22Rv1 (cell line): ENCODE measurements at regions not wholly inside any gene's neighbourhood (a gene's known extent, or its start where the extent isn't known, plus 50 kb on each side); places are given as distances from the start of the nearest gene placed in this dataset.

ENCODE experiments used
- H3K27ac ChIP-seq: fragments of 450-650 bp; 2 replicates; pipeline ENCODE4 v1.5.1; 2017
- CTCF ChIP-seq: fragments of 450-650 bp; IDR thresholded peaks from 2 replicates; pipeline ENCODE4 v1.5.1; 2017; ENCODE audit warnings: mild to moderate bottlenecking
- ZFX ChIP-seq: fragments of 450-650 bp; IDR thresholded peaks from 2 replicates; pipeline ENCODE4 v1.6.1; 2017; ENCODE audit warnings: antibody characterized with exemption, borderline replicate concordance

GRCh38 chr9:80242022-80242421 is 670.3 kb downstream of the TLE4 start:
- TF ChIP-seq ZFX, result no peak
- TF ChIP-seq CTCF, result no peak
- H3K27ac ChIP-seq, result no peak overlapping the region

- H3K27ac ChIP-seq, result no peak overlapping the region
- no peak for TF ChIP-seq ZFX
- TF ChIP-seq CTCF, result no peak
These were observed 664.0 kb downstream of the TLE4 start for GRCh38 chr9:80235752-80236151.

- TF ChIP-seq CTCF (no peak), ZFX (no peak)
- H3K27ac ChIP-seq, result no peak overlapping the region
These were observed 662.1 kb downstream of the TLE4 start for GRCh38 chr9:80233906-80234305.

- TF ChIP-seq CTCF (no peak), ZFX (no peak)
- no peak overlapping the region for H3K27ac ChIP-seq
These were observed 661.5 kb downstream of the TLE4 start for GRCh38 chr9:80233102-80233843.

GRCh38 chr9:80231318-80232236 is 659.8 kb downstream of the TLE4 start:
- no peak for TF ChIP-seq ZFX
- no peak for TF ChIP-seq CTCF
- no peak overlapping the region for H3K27ac ChIP-seq

GRCh38 chr9:80223897-80224296 is 652.1 kb downstream of the TLE4 start:
- no peak for TF ChIP-seq CTCF
- no peak for TF ChIP-seq ZFX

More at GRCh38 chr9:80223897-80224296, 652.1 kb downstream of the TLE4 start:
- H3K27ac ChIP-seq, result no peak overlapping the region
